ENCODE measurements at regions not wholly inside any gene's neighbourhood (a gene's known extent, or its start where the extent isn't known, plus 50 kb on each side); places are given as distances from the start of the nearest gene placed in this dataset.
"Not testable (repeated sequence)": the region's sequence is repeated elsewhere in the genome, so short reads cannot be mapped to it uniquely, and the experiment has no call there.

DNA sequence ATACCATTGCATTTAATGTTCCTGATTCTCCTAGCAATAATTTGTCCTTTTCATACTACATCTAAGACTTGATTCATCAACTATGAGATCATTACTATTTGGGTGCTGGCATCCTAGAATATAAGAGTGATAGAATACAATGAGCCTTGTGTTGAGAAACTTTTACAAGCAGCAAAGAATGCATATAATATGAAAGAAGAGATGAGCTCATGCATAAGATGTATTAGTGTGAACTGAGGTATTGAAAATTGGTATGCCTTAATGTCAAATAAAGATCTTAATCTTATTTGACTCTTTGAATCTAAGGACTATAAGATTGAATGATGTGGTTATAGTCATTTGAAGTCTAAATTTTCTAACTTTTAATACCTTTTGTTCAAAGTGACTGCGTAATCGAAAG is 220.0 kb upstream of the ARHGEF26 start:
- no peaks in the 10 kb centered on the region for H3K36me3 Mint-ChIP-seq (ENCODE audit: insufficient read depth)
- H3K9me3 Mint-ChIP-seq: peaks cover 7% of the 10 kb centered on the region
- no peak overlapping the region for H3K4me3 Mint-ChIP-seq
- peaks cover 3% of the 10 kb centered on the region for H3K27me3 Mint-ChIP-seq (ENCODE audit: low read depth)
- ATAC-seq: no peak
- H3K4me1 Mint-ChIP-seq (ENCODE audit: low read depth): no peaks in the 10 kb centered on the region
- DNase-seq: no peak

DNA sequence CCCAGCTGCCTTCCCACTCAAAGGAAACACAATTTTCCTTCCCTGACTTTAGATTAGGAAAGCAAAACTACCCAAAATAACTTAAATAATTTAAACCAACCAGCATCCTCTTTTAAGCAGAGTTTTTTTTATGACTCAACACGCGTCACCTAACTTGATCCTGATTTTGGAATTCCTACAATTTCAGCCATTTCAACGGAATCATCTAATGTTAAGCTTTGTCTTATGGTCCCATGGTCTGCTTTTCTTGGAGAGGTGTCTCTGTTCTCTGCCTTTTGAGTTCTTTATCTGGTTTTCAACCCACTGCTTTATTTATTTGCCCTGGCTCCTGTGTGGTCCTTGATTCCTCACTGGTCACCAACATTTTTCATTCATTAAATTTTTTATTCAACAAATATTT is 219.2 kb upstream of the ARHGEF26 start:
- ATAC-seq: no peak
- DNase-seq: no peak
- H3K36me3 Mint-ChIP-seq (ENCODE audit: insufficient read depth): no peaks in the 10 kb centered on the region
- H3K4me1 Mint-ChIP-seq (ENCODE audit: low read depth): no peaks in the 10 kb centered on the region
- H3K4me3 Mint-ChIP-seq: no peak overlapping the region
- peaks cover 7% of the 10 kb centered on the region for H3K9me3 Mint-ChIP-seq
- peaks cover 3% of the 10 kb centered on the region for H3K27me3 Mint-ChIP-seq (ENCODE audit: low read depth)

DNA sequence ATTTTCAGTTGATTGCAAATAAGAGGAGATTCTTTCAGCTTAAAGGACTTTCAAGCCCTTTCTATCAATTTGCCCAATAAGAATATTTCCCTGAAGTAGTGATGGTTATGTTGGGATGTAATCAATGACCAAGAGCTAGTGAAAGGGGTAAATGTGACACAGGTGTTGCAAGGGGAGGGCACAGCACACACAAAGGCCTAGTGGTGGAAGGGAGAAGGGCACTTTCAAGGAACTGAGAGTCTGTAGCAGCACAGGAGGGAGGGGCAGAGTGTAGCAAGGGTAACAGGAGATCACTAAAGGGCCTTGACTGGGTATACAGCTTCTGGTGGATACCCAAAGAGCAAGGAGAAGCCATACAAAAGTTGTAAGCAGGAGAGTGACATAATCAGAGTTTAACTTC is 217.8 kb upstream of the ARHGEF26 start:
- Mint-ChIP-seq H3K9me3 (peaks cover 7% of the 10 kb centered on the region), H3K36me3 (ENCODE audit: insufficient read depth) (no peaks in the 10 kb centered on the region), H3K4me1 (ENCODE audit: low read depth) (no peaks in the 10 kb centered on the region), H3K4me3 (no peak overlapping the region), H3K27me3 (ENCODE audit: low read depth) (peaks cover 3% of the 10 kb centered on the region)
- DNase-seq: no peak
- ATAC-seq: no peak

DNA sequence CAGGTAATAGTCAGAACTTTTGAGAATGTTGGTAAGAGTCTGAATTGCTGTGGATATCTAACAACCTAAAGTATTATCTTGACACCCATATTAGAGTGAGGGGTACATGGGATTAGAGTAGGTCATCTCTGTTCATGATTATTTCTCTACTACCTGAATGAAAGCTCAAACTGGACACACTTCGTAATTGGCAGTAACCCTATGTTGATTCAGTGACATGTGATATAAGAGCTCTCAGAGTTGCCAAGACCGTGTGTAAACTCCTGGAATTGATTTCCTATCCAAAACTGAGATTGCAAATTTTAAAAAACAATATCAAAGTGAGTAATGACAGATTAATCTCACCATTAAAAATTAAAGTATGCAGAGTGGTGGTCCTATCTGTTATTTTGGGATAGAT is 214.8 kb upstream of the ARHGEF26 start:
- H3K9me3 Mint-ChIP-seq: peaks cover 7% of the 10 kb centered on the region
- H3K36me3 Mint-ChIP-seq (ENCODE audit: insufficient read depth): no peaks in the 10 kb centered on the region
- no peak overlapping the region for H3K4me3 Mint-ChIP-seq
- no peak for ATAC-seq
- H3K27me3 Mint-ChIP-seq (ENCODE audit: low read depth): peaks cover 8% of the 10 kb centered on the region
- no peak for DNase-seq
- no peaks in the 10 kb centered on the region for H3K4me1 Mint-ChIP-seq (ENCODE audit: low read depth)

DNA sequence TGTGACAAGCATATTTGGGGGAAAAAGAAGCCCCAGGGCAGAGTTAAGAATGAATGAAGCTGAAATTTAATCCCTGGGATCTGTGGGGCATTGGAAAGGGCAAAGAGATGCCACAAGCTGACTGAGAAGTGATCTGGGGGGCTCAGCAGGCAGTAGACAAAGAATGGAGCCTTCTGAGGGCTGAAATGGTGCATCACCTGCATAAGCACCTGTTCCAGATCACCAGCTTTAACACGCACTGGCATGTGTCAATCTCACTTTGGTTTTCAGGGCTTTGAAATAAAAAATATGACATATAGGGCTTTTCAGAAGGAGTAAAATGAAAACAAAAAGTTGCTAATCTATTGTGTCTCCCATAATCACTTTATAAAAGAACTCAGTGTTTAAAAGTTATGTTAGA is 210.8 kb upstream of the ARHGEF26 start:
- no peaks in the 10 kb centered on the region for H3K4me1 Mint-ChIP-seq (ENCODE audit: low read depth)
- no peaks in the 10 kb centered on the region for H3K36me3 Mint-ChIP-seq (ENCODE audit: insufficient read depth)
- H3K9me3 Mint-ChIP-seq: no peaks in the 10 kb centered on the region
- no peak overlapping the region for H3K4me3 Mint-ChIP-seq
- H3K27me3 Mint-ChIP-seq (ENCODE audit: low read depth): peaks cover 5% of the 10 kb centered on the region
- DNase-seq: no peak
- ATAC-seq: no peak

DNA sequence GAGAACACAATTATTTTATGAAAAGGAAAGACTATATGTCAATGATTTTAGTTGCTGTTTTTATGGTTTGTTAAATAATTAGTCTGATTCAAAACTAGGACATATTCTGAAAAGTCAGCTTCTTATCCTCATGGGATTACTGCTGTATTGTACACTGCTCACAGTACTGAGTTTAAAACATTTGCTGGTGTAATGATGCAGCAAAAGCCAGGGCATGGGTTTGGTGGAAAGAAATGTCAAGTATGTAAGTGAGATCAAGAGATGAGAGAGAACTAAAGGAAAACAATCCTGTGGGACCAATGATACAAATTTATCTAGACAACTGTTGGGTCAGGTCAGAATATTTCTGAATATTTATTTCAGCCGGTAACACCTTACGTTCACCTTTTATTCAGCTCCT is 210.1 kb upstream of the ARHGEF26 start:
- Mint-ChIP-seq H3K4me3 (no peak overlapping the region), H3K9me3 (no peaks in the 10 kb centered on the region), H3K27me3 (ENCODE audit: low read depth) (peaks cover 8% of the 10 kb centered on the region), H3K36me3 (ENCODE audit: insufficient read depth) (no peaks in the 10 kb centered on the region), H3K4me1 (ENCODE audit: low read depth) (no peaks in the 10 kb centered on the region)
- ATAC-seq: no peak
- no peak for DNase-seq

DNA sequence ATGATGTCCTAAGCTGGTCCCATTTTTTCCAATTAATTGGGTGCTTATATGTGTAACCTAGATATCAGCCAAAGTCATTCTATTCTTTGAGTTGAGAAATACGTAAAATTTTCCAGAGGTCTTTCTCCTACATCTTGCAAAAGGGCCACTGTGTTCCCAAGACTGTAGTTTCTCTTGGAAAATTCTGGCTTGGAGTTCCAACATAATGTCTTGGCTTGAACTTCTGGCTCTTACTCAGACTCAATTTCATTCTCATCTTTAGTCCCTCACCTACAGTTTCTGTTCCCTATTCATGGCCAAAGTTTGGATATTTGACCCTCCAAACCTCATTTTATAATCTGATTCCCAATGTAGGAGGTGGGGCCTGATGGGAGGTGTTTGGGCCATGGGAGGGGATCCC is 201.4 kb upstream of the ARHGEF26 start:
- H3K27me3 Mint-ChIP-seq (ENCODE audit: low read depth): peaks cover 12% of the 10 kb centered on the region
- H3K4me1 Mint-ChIP-seq (ENCODE audit: low read depth): no peaks in the 10 kb centered on the region
- no peak for DNase-seq
- no peaks in the 10 kb centered on the region for H3K9me3 Mint-ChIP-seq
- ATAC-seq: no peak
- no peaks in the 10 kb centered on the region for H3K36me3 Mint-ChIP-seq (ENCODE audit: insufficient read depth)
- H3K4me3 Mint-ChIP-seq: no peak overlapping the region

DNA sequence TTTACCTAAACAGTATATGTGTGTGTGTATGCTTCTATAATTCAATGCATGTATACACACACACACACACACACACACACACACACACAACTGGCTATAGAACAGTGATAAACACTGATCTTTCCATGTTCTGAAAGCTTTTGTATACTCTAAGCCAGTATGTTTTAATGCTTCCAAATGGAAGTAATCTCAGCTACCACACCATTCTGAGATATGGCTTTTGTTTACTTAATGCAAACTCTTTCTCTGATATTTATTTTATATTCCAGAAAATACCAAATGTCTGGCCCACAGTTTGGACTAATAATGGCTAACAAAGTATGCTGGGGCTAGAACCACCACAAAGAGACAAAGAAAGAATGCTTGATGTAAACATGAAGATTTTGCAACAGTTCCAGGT is 199.4 kb upstream of the ARHGEF26 start:
- Mint-ChIP-seq H3K4me1 (ENCODE audit: low read depth) (no peaks in the 10 kb centered on the region), H3K36me3 (ENCODE audit: insufficient read depth) (no peaks in the 10 kb centered on the region), H3K4me3 (no peak overlapping the region), H3K27me3 (ENCODE audit: low read depth) (peaks cover 13% of the 10 kb centered on the region), H3K9me3 (no peaks in the 10 kb centered on the region)
- DNase-seq: no peak
- ATAC-seq: no peak

DNA sequence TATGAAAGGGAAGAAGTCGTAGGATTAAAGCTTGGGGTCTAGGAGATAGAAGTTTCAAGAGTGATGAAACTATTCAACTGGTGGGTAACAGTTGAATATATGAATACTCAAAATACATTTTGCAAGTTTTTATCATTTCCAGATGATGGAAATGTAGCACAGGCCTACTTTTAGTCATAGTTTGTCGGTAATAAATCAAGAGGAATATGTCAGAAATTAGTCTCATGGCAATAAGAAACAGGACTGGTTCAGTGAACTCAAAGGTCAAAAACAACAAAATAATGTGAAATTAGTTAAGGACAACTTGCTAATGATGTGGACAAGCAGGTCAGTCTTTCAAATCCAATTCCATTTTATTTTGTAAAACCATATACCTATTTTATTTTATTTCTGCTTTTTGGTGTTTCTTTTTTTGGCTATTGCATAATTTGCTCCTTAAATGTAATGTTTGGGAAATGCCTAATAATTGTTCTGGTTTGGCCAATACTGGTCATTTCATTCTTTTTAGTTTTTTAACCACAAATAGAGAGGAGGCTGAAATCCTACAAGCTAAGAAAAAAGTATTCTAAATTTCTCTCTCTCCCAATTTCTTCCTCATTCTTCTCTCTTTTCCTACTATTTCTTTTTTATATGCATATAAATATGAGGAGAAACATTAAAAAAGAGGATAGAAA is 195.2 kb upstream of the ARHGEF26 start:
- DNase-seq (no peak), ATAC-seq (no peak)
- H3K4me1 Mint-ChIP-seq (ENCODE audit: low read depth): no peaks in the 10 kb centered on the region
- H3K4me3 Mint-ChIP-seq: no peak overlapping the region
- no peaks in the 10 kb centered on the region for H3K9me3 Mint-ChIP-seq
- no peaks in the 10 kb centered on the region for H3K36me3 Mint-ChIP-seq (ENCODE audit: insufficient read depth)
- H3K27me3 Mint-ChIP-seq (ENCODE audit: low read depth): peaks cover 10% of the 10 kb centered on the region

DNA sequence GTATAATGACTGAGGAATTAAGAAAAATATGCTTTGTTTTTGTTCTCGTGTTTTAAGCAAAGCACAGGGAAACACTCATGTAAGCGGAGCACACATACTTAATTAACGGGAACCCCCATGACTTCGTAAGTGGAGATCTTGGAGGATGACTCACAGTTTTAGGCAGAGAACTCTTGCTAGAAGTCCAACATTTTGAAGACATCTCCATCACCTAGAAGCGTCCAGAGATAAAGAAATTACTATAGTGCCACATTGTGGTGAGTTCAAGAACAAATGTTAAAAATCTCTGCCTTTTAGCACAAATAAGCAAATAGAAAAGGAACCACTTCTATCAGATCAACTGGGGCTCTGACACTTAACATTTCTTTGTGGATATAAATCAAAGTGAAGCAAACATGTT is 194.1 kb upstream of the ARHGEF26 start:
- no peak overlapping the region for H3K4me3 Mint-ChIP-seq
- DNase-seq (no peak), ATAC-seq (no peak)
- H3K36me3 Mint-ChIP-seq (ENCODE audit: insufficient read depth): no peaks in the 10 kb centered on the region
- H3K27me3 Mint-ChIP-seq (ENCODE audit: low read depth): peaks cover 5% of the 10 kb centered on the region
- H3K9me3 Mint-ChIP-seq: no peaks in the 10 kb centered on the region
- no peaks in the 10 kb centered on the region for H3K4me1 Mint-ChIP-seq (ENCODE audit: low read depth)

DNA sequence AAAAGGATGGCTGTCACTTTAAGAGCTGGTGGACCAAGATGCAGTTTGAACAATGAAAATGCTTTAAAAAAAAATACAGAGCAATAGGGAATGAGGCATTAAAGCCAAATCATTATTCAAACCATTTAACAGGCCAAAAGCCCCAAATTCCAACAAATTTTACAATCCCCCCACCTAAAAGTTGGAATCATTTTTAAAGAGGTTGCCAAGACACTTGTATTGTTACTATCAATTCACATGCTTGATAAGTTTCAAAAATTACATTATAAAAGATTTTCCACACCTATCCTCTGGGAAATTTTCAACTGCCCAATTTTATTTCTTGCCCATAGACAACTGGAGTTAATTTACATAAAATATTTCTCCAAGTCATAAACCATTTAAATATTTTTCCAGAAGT is 192.3 kb upstream of the ARHGEF26 start:
- Mint-ChIP-seq H3K36me3 (ENCODE audit: insufficient read depth) (no peaks in the 10 kb centered on the region), H3K4me3 (no peak overlapping the region), H3K27me3 (ENCODE audit: low read depth) (peaks cover 5% of the 10 kb centered on the region), H3K9me3 (no peaks in the 10 kb centered on the region), H3K4me1 (ENCODE audit: low read depth) (no peaks in the 10 kb centered on the region)
- no peak for ATAC-seq
- no peak for DNase-seq

DNA sequence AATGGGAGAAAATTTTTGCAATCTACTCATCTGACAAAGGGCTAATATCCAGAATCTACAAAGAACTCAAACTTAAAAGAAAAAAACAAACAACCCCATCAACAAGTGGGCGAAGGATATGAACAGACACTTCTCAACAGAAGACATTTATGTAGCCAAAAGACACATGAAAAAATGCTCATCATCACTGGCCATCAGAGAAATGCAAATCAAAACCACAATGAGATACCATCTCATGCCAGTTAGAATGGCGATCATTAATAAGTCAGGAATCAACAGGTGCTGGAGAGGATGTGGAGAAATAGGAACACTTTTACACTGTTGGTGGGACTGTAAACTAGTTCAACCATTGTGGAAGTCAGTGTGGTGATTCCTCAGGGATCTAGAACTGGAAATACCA is 187.7 kb upstream of the ARHGEF26 start:
- H3K4me3 Mint-ChIP-seq; H3K9me3 Mint-ChIP-seq; DNase-seq; H3K36me3 Mint-ChIP-seq (ENCODE audit: insufficient read depth); H3K27me3 Mint-ChIP-seq (ENCODE audit: low read depth); ATAC-seq; H3K4me1 Mint-ChIP-seq (ENCODE audit: low read depth): not testable (repeated sequence)

DNA sequence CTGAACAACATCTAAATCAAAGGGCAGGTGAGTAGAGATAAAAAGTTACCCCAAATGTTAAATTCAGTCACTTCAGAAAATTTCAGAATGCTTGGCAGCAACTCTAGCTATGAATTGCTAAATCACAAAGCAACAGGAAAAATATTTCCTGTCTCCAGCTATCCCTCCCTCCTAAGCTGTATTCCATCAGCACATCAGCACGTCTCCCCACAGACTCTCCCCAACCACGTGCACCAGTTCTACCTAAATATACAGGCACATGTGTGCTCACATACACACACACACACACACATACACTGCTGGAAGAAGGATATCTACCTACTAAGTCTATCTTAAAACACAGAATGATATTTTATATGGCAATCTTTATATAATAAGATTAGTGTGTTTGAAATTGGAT is 177.1 kb upstream of the ARHGEF26 start:
- no peaks in the 10 kb centered on the region for H3K4me1 Mint-ChIP-seq (ENCODE audit: low read depth)
- ATAC-seq: no peak
- H3K27me3 Mint-ChIP-seq (ENCODE audit: low read depth): peaks cover 8% of the 10 kb centered on the region
- H3K4me3 Mint-ChIP-seq: no peak overlapping the region
- no peak for DNase-seq
- H3K9me3 Mint-ChIP-seq: peaks cover 4% of the 10 kb centered on the region
- no peaks in the 10 kb centered on the region for H3K36me3 Mint-ChIP-seq (ENCODE audit: insufficient read depth)

DNA sequence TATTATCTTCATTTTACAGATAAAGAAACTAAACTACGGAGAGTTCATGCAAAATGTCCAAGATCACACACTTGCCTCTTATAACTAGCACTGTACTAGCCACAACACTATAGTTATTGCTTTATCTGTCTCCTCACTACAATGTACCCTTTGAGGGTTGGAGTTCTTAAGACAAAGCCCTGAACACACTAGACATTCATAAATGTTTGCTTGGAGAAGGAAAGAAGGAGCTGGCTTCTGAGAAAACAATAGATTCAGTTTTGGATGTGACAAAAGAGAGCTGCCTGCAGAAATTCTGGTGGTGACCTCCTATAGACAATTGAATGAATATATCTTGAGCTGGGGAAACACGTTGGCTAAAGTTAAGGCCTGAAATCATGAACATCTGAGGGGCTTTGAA is 169.9 kb upstream of the ARHGEF26 start:
- H3K9me3 Mint-ChIP-seq: peaks cover 3% of the 10 kb centered on the region
- DNase-seq: no peak
- H3K4me1 Mint-ChIP-seq (ENCODE audit: low read depth): no peaks in the 10 kb centered on the region
- no peak overlapping the region for H3K4me3 Mint-ChIP-seq
- no peaks in the 10 kb centered on the region for H3K36me3 Mint-ChIP-seq (ENCODE audit: insufficient read depth)
- no peak for ATAC-seq
- H3K27me3 Mint-ChIP-seq (ENCODE audit: low read depth): peaks cover 14% of the 10 kb centered on the region

DNA sequence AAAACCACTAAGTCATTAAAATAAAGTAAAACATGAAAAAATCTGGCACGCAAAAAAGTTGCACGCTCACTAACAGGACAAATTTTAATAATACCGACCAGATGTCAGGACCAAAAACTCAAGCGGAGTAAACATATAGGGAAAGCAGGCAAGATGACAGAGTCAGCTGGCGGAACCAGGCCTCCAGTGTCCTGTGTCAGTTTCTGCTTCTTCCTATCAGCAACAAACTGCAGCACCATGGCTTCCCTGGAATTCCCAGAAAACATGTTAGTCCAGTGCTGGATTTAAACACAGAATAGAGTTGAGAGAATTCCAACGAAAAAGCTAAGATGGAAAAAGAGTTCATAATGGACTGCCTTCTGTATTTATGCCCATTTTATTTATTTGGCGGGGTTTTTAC is 169.1 kb upstream of the ARHGEF26 start:
- no peak for ATAC-seq
- DNase-seq: no peak
- Mint-ChIP-seq H3K4me3 (no peak overlapping the region), H3K27me3 (ENCODE audit: low read depth) (peaks cover 19% of the 10 kb centered on the region), H3K4me1 (ENCODE audit: low read depth) (no peaks in the 10 kb centered on the region), H3K9me3 (no peaks in the 10 kb centered on the region), H3K36me3 (ENCODE audit: insufficient read depth) (no peaks in the 10 kb centered on the region)

DNA sequence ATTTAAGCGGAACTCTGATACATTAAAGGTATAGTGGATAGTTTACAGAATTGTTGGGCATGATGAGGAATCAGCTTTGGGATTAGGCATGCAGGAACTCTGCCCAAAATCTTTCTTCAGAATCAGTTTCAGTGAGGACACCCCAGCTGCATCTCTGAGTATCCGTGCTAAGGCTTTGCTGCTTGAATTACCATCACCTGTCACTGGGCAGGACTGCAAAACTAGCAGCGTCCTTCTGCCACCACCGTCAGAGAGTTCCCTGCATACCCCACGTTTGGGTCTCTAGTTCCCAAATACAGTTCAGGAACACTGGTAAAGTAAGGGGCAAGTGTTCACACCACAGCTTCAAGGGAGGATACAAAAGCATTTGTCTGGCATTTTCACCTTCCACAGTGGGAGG is 164.6 kb upstream of the ARHGEF26 start:
- H3K4me1 Mint-ChIP-seq (ENCODE audit: low read depth): no peaks in the 10 kb centered on the region
- no peaks in the 10 kb centered on the region for H3K9me3 Mint-ChIP-seq
- no peak for DNase-seq
- no peak overlapping the region for H3K4me3 Mint-ChIP-seq
- peaks cover 14% of the 10 kb centered on the region for H3K27me3 Mint-ChIP-seq (ENCODE audit: low read depth)
- no peaks in the 10 kb centered on the region for H3K36me3 Mint-ChIP-seq (ENCODE audit: insufficient read depth)
- ATAC-seq: no peak

Measured in activated T-cell treated with anti-CD3 and anti-CD28 coated beads, Interleukin-2, amount 50 U/mL, for 4 hours (primary cell).